ENCODE measurements at regions not wholly inside any gene's neighbourhood (a gene's known extent, or its start where the extent isn't known, plus 50 kb on each side); places are given as distances from the start of the nearest gene placed in this dataset.

DNA sequence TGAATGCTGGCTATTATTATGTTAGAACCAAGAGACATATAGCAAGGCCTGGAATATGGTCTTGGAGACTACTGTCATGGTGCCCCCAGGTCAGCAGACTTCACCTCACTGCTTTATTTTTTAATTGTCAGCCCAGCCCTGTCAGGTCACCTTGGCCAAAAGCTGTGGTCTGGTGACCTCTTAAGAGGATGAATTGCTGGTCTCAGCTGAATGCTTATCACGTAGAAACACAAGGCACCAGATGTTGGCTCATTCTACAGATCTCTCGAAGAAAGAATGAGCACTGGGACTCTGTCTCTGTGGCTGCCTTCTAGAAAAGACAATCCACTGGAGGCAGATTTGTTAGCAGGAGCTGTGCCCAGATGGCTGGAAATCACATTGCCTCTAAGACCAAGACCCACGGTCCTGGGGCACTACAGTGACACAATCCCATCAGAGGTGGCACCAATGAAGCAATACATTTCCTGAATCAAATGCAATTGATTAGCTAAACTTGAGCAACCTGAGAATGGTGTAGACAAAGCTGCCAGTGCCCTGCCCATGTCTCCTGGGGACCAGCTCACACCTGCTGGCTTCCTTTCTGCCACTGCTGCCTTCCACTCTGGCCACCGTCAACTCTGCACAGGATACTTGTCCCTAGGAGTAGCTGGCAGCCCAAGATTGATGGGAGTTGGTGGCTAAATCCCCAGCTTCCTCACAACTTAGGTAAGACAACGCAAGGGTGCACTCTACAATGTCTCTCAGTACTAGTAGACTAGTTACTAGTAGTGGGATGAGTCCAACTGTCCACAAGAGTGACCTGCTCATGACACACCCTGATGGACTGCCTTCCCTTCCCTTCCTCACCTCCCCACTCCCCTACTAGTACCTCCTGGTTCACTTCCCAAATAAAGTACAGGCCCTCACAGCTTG is 384.9 kb upstream of the PROK2 start:
- no peaks in the 10 kb centered on the region for H3K23me2 ChIP-seq (ENCODE audit: insufficient read length, low read depth, low read length, poor library complexity, severe bottlenecking)
- H3K27ac ChIP-seq (ENCODE audit: insufficient read length, low read depth, low read length) = no peak overlapping the region
- H3K27me3 ChIP-seq (ENCODE audit: insufficient read depth, low read length) = no peaks in the 10 kb centered on the region
- no peak overlapping the region for H3K23ac ChIP-seq (ENCODE audit: insufficient read length, low read depth, low read length)
- H3K4me1 Mint-ChIP-seq = peaks cover 7 to 8% of the 10 kb centered on the region in 2 experiments
- H3K4ac ChIP-seq (ENCODE audit: low read depth, low read length) = no peak overlapping the region
- no peak overlapping the region for H3K56ac ChIP-seq (ENCODE audit: insufficient read length, low read depth, low read length)
- no peak overlapping the region for H4K8ac ChIP-seq (replicated peaks; ENCODE audit: insufficient read length, low read depth, low read length)
- no peaks in the 10 kb centered on the region for H3K9me3 Mint-ChIP-seq
- H3K4me1 ChIP-seq (ENCODE audit: insufficient read depth, low read length) = no peaks in the 10 kb centered on the region
- H2AFZ ChIP-seq (ENCODE audit: low read length) = no peak overlapping the region
- H3T11ph ChIP-seq (ENCODE audit: low read length) = no peak overlapping the region
- no peak overlapping the region for H3K4me2 ChIP-seq (ENCODE audit: insufficient read depth, insufficient read length, low read length)
- no peak overlapping the region for H3K9ac ChIP-seq (ENCODE audit: extremely low read depth, insufficient read length, low read length)
- H3K4me3 Mint-ChIP-seq = no peak overlapping the region
- H3K9me3 ChIP-seq (ENCODE audit: control insufficient read depth, low read depth, low read length) = no peaks in the 10 kb centered on the region
- no peak overlapping the region for H2BK120ac ChIP-seq (ENCODE audit: low read depth, low read length, poor library complexity, severe bottlenecking)
- H3K36me3 Mint-ChIP-seq (ENCODE audit: insufficient read depth in 1 of 3, low read depth in 3 of 3) = no peaks in the 10 kb centered on the region
- H3K18ac ChIP-seq (ENCODE audit: insufficient read length, low read depth, low read length) = no peak overlapping the region
- no peak overlapping the region for H2BK12ac ChIP-seq (ENCODE audit: insufficient read length, low read depth, low read length)
- H4K5ac ChIP-seq (ENCODE audit: insufficient read length, low read depth, low read length) = no peak overlapping the region
- no peak overlapping the region for H3K14ac ChIP-seq (ENCODE audit: insufficient read depth, low read length)
- no peak overlapping the region for H2AK5ac ChIP-seq (ENCODE audit: insufficient read length, low read length)
- H3K27me3 Mint-ChIP-seq (ENCODE audit: low read depth) = peaks cover 2% of the 10 kb centered on the region
- H4K91ac ChIP-seq (ENCODE audit: insufficient read length, low read depth, low read length) = no peak overlapping the region
- no peaks in the 10 kb centered on the region for H3K79me1 ChIP-seq (ENCODE audit: insufficient read depth, low read depth, low read length, poor library complexity, severe bottlenecking)
- TF ChIP-seq, protein P1, sequence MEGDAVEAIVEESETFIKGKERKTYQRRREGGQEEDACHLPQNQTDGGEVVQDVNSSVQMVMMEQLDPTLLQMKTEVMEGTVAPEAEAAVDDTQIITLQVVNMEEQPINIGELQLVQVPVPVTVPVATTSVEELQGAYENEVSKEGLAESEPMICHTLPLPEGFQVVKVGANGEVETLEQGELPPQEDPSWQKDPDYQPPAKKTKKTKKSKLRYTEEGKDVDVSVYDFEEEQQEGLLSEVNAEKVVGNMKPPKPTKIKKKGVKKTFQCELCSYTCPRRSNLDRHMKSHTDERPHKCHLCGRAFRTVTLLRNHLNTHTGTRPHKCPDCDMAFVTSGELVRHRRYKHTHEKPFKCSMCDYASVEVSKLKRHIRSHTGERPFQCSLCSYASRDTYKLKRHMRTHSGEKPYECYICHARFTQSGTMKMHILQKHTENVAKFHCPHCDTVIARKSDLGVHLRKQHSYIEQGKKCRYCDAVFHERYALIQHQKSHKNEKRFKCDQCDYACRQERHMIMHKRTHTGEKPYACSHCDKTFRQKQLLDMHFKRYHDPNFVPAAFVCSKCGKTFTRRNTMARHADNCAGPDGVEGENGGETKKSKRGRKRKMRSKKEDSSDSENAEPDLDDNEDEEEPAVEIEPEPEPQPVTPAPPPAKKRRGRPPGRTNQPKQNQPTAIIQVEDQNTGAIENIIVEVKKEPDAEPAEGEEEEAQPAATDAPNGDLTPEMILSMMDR (conservative IDR thresholded peaks at IDR 0.05) = no peak
- no peak overlapping the region for H2BK15ac ChIP-seq (ENCODE audit: low read depth, low read length)
- WGBS (ENCODE audit: extremely low coverage, insufficient read length, low lambda C conversion rate) = no CpG with 5 or more reads among the region's 5 CpGs
- no peaks in the 10 kb centered on the region for H3K79me2 ChIP-seq (ENCODE audit: insufficient read depth, low read length)
- no peak overlapping the region for H2BK5ac ChIP-seq (ENCODE audit: insufficient read length, low read length)
- no peak overlapping the region for H3K27ac Mint-ChIP-seq
- H2BK20ac ChIP-seq (ENCODE audit: low read depth, low read length, poor library complexity, severe bottlenecking) = no peak overlapping the region
- no peak for DNase-seq
- H4K20me1 ChIP-seq (ENCODE audit: control insufficient read depth, insufficient read depth, insufficient read length) = no peaks in the 10 kb centered on the region

All from H9 (cell line).